NCI-H2196 (cell line): ENCODE measurements at regions not wholly inside any gene's neighbourhood (a gene's known extent, or its start where the extent isn't known, plus 50 kb on each side); places are given as distances from the start of the nearest gene placed in this dataset.
A peak's percentile ranks its signal among the peaks of the same experiment; 100 is the strongest.

Experiments used
- DNase-seq: peaks from one replicate; lab custom pipeline; 2025; ENCODE audit not compliant: unreplicated experiment; lab: John Stamatoyannopoulos, UW

DNA sequence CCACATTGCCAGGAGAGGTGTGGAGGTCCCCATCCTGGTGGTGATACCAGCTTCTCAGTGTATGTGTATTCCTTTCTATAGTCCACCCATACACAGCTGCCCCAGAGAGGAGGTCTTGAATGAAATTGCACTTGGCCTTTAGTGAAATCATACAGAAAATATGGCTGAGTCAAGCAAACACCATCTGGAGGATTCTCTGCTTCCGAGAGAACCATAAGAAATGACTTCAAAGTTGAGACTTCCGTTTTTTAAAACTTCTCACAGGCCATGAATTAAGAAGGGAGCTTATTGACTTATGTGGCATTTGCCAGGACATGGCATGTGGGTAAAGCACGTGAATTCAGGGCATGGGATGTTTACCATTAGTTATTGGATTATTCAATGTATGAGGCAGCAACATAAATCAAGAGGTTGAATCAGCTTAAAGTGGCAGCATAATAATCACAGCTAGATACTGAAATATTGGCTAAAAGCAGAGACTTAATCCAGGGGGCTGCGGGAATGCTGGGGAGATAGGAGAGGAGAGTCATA, 119.1 kb upstream of the MTNR1B start:
- no peak for DNase-seq

DNA sequence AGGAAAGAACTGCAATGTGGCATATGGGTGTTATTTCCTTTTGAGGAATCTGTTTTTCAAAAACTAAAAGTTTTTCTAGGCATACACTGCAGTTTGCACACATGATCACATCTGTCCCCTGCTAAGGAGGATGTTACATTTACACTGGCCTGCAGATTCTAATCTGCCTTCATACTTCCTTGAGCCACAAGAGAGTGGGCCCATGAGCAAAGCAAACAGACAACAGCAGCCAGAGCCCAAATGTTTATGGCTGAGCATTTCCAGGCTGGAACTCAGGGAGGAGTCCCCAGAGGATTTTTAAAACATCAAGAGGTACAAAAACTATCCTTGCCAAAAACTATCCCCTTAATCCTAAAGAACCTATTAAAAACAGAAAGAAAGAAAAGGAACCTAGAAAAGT, 117.2 kb upstream of the MTNR1B start:
- no peak for DNase-seq

DNA sequence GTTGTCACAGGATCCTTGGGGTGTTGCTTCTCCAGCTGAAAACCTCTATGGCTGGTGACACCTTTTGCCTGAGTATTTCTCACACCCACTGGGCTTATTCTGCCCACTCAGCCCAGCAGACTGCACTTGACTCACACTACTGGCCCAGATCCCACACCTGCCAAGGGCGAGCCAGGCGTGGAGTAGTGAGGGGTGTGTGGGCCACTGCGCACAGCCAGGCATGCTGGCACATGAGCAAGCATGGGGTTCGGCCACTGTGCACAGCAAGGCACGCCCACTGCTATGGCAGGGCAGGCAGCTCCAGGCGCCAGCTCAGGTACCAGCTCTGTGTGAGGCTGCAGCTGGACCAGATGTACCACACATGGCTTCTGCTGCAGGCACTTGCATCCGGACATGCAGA, 116.5 kb upstream of the MTNR1B start:
- peak; percentile 17 for DNase-seq

DNA sequence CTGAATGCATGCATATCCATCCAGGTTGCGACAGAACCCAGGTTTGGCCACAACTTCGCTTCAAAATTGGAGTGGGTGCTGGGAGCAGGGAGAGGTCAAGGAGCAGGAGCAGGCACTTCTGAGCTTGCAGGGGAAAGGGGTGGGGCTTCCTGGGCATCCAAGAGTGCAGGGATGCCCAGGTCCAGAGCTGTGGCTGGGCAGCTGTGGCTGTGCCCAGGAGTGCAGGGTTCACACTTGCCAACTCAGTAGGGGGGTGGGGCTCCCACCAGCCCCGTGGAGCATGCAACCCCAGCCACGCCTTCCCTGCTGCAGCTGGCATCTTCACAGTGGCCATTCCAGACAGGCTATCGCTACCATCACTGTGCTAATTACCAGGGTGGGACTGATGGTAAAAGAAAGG, 115.3 kb upstream of the MTNR1B start:
- no peak for DNase-seq

DNA sequence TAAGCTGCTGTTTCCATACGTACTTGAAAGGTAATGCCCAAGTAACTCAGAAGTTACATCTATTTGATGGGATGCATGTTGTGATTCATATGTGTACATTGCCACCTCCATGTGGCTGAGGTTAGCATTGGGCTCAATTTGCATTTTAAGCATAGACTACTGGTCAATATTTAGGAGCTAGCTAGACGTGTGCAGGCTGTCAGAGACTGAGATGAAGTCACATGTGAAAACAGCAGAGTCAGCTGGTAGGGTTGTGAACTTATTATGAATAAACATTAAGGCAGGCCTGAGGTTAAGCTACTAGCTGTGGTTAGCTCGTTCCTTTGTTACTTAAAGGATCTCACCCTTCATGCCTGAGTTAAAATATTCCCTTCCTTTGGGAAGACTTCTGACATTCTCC, 114.5 kb upstream of the MTNR1B start:
- DNase-seq: no peak

DNA sequence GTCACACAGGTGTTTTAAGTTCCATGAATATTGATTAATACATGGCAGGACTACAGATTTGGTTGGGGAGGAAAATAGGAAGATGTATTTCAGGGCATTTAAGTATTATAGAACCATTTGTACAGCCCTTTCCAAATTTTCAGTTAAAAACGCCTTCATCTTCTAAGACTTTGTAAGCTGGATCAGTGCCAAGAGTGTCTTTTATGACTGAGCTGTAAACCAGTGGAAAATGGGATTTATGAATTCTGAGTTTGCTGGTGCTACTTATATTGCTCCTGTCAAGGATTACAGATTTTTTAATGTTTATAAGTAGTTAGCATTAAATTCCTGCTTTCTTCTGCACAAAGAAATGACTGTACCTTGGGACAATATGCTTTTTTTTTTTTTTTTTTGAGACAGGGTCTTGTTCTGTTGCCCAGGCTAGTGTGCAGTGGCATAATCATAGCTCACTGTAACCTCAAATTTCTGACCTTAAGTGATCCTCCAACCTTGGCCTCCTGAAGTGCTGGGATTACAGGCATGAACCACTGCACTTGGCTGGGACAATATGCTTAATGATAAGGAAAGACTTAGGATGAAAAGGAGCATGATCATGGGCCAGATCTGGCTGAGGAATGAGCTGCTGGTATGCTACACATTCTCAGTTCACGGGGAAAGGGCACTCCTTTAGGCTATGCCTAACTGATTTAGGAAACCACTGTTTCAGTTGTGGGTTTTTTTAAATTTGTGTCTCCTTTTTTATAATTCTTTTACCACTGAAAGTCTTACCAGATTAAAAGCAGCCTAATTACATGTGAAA, 113.6 kb upstream of the MTNR1B start:
- no peak for DNase-seq

DNA sequence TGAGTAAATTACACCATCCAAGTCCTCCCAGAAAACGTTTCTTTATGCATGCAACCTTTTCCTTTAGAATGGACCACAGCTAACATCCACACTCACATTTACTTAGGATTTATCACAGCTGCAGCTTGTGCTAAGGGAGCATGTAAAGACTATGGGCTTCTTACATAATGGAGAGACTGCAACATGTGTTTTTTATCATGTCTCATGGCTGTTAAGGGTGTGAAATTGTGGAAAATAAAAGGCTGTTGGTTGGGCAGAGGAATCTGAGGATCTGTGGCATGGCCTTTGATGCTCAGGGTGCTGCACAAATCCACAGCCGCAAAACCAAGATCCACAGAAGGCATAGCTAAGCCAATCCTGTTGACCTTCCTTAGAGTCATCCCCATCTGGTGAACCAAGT, 112.0 kb upstream of the MTNR1B start:
- no peak for DNase-seq

DNA sequence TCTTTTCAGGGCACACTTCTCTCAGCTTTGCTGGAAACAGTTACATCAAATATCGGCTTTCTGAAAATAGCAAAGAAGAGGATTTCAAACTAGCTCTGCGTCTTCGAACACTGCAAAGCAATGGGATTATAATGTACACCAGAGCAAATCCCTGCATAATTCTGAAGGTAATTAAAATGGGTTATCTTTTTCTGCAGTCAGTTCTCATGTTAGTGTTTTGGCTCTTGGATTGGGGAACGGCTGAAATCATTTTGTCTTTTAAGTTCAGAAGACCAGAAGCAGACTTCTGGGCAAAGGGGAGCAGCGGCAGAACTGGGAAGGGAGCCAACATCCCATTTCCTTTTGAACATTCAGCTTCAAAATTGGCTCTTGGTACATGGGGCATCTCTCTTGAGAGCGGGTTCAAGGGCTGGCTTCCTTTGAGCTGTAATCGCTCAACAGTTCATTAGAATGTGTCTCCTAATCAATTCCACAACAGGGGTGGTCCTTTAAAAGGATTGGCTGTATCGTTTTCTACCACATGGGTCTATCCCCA, 110.2 kb upstream of the MTNR1B start:
- no peak for DNase-seq

DNA sequence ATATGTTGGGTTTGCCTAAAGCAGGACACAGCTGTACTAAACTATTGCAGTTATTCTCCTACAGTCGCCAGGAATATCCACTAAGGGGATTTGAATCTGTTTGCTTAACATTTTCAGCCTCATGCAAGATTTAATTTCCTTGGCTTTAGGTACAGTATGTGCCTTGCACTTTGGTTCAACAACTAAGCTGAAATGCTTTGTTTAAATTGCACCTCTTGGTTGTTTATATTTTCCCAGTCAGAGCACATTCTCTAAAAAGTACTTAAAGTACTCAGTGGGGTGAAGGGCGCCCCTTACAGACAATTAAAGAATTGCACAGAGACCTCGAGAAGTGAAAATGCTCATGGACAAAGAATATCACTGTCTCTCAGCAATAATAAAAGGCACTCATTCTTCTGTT, 107.8 kb upstream of the MTNR1B start:
- no peak for DNase-seq

DNA sequence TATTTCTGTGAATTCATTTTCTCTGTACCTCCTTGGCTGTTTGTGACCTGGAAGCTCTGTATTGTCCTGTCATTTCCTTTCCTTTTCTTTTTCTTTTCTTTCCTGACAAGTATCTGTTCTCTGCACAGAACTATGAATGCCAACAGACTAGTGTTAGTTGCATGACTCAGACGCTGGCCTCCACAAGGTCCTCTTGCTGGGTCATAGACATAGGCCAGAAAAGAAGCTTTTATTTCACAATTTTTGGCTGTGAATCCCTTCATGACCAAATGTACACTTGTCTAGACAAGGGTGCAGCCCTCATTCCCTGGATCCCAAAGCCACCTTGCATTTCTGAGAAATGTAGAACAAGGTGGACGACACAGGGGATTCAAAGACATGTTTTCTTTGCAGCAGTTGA, 104.1 kb upstream of the MTNR1B start:
- no peak for DNase-seq

DNA sequence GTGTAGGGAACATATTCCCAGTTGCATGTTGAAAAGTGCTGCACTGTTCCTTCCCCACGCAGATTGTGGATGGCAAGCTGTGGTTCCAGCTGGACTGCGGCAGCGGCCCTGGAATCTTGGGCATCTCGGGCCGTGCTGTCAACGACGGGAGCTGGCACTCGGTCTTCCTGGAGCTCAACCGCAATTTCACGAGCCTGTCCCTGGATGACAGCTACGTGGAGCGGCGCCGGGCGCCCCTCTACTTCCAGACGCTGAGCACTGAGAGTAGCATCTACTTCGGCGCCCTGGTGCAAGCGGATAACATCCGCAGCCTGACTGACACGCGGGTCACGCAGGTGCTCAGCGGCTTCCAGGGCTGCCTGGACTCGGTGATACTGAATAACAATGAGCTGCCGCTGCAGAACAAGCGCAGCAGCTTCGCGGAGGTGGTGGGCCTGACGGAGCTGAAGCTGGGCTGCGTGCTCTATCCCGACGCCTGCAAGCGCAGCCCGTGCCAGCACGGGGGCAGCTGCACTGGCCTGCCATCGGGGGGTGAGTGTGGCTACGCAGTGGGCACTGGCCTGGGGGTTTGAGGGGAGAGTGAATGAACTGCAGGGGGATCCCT, 102.7 kb upstream of the MTNR1B start:
- no peak for DNase-seq

DNA sequence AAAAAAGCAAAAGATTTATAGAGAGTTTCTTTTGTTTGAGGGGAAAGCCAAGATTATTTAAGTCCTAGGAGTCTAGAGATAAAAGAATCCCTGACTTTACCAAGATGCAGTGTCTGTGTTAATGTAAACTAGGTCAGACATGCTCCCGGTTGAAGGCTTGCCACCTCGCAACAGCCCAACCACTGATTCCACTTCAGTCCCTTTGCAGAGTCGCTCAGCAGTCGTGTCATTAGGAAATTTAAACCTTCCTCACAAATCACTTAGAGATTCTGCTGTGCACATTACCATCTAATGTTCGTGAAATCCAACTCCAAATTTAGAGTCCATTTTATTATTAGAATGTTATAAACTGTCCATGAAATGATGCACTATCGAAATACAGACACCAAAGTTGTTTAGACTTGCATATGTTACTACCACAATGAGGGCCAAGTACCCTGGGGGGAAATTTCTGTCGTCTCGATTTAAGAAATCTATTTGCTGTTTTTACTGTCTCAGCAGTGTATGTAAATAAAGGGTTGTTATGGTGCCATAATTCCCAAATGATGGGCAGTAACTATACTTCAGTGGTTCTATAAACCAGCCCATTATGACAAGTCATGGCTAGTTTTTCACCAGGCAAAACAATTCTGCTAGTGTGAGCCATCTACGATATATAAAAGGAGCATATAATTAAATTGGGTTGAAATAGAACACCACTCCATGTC, 101.4 kb upstream of the MTNR1B start:
- DNase-seq: no peak

DNA sequence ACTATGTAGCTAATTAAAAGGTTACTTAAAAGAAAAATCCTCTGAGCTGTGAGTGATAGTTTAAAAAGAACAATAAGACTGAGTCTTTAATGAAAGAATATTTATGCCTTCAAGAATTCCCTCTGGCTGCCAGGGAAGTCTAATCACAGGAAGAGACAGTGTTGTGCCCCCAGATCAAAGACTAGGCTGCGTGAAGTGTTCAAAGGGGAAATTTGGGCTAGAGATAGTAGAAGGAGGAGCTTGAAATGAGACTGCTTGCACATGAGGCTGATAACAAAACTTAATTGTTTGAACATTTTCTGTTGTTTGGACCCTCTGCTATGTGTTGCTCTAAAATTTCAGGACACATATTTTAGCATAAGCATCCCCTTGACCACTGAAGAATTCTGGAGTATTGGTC, 99.7 kb upstream of the MTNR1B start:
- no peak for DNase-seq

DNA sequence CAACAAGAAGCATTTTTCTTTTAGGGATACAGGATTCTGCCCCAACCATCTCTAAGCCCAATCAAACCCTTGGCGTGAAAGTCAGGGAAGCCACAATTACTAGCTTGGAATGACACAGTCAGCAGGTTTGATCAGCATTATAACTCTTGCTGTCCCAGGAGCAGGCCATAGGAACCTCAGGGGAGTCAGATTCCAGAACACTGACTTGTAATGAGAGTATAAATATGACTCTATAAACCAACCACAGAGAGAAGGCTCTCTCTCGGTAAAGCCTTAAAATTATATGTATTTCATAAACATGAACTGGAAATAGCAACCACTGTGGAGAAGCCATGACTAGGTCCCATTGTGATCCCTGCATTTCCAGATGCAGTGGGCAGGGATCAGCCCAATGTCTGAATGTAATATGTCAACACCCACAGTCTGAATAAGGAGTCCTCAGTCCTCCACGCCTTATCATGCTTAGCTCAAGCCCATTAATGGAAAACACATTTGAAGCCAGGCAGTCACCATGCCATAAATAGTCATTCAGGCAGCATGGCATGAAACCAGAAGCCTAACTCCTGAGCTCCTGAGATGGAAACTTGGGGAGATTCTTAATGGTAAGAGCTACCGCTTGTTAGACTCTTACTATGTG, 99.1 kb upstream of the MTNR1B start:
- DNase-seq: no peak

DNA sequence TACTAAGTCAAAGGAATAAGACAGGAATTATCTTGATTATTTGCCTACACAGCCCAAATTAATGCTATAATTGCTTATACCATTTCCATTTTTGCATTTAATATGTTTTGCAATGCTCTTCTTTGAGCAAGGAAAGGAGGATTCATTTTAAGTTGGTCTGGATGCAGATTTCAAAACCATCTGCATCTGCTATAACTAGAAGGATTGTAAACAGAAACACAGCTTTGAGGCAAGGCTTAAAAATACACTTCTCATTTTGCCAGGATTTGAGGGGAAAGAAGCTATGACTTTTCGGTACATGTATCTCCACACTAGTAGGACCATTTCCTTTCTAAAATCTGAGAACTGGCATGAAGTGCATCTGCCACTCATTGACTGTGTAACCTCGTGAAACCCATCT, 95.9 kb upstream of the MTNR1B start:
- no peak for DNase-seq

DNA sequence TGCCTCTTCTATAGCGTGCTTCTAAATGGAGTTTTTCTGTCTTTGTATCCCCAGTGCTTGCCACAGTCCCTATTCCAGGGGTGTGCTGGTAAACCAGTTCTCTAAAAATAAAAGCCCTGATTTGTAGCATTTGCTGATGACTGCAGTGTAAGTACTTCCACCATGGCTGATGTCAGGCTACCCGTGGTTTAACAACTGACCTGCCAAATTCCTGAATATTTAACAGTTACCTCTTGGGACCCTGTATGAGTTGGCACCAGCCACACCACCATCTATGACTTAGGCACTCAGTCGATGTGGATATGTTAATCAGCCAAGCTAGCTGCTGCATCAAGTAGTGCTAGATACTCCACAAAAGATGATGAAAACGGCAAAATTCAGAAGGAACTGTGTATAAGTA, 94.0 kb upstream of the MTNR1B start:
- DNase-seq: no peak

DNA sequence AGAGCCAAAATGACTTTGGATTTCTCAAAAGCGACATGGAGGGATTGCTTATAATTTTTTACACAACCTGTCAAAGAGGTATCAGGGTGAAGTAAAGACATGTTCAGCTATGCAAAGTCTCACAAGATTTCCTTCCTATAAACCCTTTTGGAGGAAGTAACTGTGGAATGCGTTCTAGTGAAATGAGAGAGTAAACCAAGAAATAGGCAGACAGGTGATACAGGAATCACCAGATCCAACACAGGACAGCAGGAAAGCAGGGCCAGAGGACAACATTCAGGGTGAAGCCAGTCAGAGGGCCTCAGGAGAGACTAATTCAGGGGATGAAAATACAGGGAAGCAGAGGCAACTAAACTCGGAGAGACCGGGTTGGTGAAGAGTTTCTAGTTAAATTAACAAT, 90.4 kb upstream of the MTNR1B start:
- DNase-seq: no peak

DNA sequence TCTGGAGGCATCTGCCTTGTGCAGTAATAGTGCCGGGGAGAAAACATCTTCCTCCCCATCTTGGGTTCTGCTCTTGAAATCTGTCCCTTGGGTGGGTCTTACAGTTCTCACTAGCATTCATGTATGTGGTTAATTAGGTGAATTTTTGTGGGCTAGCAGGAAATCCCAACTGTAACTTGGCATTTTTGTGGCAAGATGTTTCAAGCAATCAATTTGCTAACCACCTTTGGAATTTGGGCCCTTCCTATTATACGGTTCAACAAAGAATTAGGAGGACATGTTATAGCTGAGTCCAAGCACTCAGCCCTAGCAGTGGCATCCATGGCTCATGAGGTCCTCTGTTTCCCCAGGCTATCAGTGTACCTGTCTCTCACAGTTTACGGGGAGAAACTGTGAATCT, 89.1 kb upstream of the MTNR1B start:
- no peak for DNase-seq

DNA sequence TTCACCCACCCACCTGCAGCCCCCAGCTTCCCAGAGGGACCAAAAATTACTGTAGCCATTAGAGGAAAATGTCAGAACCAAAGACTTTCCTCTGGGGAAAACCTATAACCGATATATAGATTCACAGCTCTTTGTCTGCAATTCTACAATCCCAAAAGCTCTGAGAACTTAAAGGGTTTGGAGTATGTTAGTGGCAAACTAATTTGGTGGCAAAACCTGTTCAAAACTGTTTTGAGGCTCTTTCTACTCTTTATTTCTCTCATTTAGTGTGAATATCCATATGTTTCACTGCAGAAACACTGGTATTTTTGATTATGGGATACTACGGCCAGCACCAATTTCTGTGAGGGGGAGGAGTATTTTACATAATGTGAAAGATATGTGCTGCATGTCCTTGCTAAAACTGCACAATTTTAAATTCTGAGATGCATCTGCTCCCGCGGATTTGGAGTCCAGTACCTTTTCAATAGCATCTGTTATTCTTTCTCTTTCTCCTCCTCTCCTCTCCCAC, 87.5 kb upstream of the MTNR1B start:
- DNase-seq: no peak

DNA sequence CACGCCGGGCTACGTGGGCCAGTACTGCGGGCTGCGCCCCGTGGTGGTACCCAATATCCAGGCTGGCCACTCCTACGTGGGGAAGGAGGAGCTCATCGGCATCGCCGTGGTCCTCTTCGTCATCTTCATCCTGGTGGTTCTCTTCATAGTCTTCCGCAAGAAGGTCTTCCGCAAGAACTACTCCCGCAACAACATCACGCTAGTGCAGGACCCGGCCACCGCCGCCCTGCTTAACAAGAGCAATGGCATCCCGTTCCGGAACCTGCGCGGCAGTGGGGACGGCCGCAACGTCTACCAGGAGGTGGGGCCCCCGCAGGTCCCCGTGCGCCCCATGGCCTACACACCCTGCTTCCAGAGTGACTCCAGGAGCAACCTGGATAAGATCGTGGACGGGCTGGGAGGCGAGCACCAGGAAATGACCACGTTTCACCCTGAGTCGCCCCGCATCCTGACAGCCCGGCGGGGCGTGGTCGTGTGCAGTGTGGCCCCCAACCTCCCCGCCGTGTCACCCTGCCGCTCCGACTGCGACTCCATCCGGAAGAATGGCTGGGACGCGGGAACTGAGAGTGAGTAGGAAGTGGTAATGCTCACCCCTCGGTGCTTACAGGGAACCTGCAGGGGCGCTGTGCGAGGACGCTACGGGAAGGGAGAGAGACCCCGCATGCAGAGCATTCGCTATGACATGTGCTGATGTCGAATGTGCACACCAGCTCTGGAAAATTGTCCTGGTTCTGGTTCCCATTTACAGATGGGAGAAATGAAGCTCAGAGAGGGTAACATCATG, 86.4 kb upstream of the MTNR1B start:
- no peak for DNase-seq
